HG02852 (cell line): ENCODE measurements at regions not wholly inside any gene's neighbourhood (a gene's known extent, or its start where the extent isn't known, plus 50 kb on each side); places are given as distances from the start of the nearest gene placed in this dataset.
"Not testable (repeated sequence)": the region's sequence is repeated elsewhere in the genome, so short reads cannot be mapped to it uniquely, and the experiment has no call there.

ENCODE experiments used
- ATAC-seq: cut with Tn5 transposase; IDR thresholded peaks from one replicate; pipeline ENCODE4 v1.9.1; 2021; ENCODE audit warnings: mild to moderate bottlenecking, moderate library complexity; ENCODE audit not compliant: unreplicated experiment

DNA sequence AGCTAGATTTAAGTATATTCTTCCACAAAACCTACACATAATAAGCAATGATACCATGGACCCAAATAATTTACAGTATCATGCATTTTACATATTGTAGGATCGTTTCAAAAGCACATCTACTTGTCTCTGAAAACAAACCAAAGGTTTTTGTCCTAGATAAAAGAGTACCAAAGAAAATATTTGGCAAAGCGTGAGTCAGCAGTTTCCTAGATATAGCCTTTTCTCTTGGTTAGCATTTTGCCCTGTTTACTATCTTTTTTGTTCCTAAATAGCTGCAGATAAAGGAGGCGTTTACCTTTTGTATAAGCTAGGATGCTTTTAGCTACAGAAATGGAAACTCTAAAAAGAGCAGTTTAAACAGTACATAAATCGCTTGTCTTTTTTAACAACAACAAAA, 305.8 kb upstream of the GULP1 start:
- no peak for ATAC-seq

GRCh38 chr2:187986390-187987105, 305.1 kb upstream of the GULP1 start:
- peak; percentile 23 for ATAC-seq

DNA sequence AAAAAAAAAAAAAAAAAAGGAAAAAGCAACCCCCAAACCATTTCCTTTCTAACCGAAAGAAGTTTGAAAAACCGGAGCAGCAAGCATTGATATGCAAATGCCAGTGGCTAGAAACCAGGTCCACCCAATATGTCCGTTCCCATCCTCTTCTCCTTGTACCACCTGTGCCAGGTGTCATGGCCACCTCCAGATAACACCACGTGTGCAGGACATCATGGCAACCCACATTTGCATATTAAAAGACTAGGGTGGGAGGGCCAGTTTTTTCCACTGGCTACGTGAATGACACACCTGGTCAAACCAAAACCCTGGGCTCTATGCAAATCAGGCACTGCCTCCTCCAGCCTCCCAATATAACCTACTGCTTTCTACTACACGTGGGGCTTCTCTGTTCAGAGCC, 303.3 kb upstream of the GULP1 start:
- ATAC-seq, result no peak

DNA sequence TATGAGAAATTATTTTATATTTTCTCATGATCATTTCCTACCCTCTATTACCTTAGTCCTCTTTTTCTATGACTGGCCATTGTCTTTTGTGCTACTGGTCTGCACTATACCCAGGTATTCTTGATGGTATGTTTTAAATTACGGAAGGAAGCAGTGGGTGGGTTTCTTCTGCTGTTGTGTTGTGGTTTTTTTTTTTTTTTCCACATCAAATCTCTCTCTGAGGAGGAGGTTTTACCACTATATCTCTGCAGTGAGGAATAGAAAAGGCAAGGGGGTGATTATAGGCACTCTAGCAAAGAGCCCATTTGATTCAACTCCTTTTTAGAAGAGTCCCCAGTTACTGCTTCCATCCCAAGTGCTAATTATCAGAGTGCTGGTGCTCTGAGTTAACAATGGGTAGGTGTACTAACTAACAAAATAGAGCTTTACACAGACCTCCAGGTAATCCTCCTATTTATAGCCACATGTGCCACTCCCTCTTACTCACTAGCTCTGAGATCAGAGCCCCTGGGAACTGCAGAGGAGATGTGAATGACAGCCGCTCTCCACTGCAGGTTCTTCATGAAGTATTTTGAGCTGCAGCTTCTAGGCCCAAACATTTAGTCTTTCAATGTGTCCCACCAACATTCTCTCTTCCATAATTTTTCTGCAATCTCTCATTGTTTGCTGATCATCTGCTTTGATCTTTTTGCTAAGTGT, 301.6 kb upstream of the GULP1 start:
- ATAC-seq, result no peak

DNA sequence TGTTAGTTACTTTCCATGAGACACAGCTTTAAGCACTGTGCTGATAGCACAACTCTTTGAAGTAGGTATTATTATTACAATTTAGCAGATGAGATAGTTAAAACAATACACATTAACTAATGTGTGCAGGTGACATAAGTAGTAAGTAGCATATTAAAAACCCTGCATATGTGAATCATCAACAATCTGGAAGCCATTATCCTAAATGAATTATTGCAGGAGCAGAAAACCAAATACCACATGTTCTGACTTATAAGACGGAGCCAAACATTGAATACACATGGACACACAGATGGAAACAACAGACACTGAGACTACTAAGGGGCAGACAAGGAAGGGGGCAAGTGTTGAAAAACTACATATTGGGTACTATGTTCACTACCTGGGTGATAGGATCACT, 300.3 kb upstream of the GULP1 start:
- no peak for ATAC-seq

DNA sequence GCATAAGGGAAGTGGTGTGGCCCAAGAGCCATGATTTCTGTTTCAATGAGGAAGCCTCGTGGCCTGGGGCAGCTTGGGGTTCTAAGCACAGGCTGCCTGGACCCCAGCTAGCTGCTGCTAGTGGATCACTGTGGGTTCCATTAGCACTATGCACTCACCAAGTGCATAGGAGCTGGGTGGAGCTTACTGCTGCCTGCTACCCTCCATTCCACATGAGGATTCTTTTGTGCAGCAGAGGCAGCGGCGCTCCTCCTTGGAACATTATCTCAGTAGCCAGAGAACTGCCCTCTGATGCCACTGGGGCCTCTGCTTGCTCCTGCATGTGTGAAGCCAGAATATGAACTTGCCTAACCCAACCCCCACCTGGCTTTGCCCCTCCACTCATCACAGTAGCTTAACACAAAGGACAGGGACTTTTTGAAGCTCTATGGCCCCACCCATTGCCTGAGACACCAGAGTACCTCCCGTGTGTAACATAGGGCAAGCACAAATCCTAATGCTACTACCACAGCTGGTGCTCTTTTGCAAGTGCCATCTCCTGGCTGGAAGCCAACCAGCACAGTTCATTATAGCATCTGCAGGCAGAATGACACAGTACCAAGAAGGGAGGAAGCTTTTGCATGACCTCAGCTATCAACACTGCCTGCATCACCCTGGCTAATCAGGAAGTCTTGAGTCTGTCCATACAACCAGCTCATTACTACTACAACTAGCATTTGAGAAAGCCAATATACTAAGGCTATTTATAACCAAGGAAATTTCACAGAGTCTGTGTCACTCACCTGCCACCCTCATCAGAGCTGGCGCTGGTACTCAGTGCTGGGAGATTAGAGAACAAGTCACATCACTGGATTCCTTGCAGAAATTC, 297.0 kb upstream of the GULP1 start:
- ATAC-seq, result peak; percentile 38

DNA sequence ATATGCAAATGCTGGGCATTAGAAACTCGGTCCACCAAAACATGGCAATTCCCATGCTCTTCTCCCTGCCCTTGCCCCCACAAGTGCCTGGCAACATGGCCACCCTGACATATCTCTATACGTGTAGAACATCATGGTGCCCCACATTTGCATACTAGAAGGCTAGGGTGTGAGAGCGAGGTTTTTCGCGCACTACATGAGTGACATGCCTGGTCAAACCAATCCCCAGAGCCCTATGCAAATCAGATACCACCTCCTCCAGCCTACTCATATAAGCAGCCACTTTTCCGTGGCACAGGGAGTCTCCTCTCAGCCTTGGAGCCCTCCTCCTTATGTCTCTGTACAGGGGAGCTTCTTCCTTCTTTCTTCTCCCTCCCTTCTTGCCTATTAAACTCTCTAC, 296.1 kb upstream of the GULP1 start:
- no peak for ATAC-seq

GRCh38 chr2:187996630-187997029, 295.0 kb upstream of the GULP1 start:
- ATAC-seq, result no peak

- ATAC-seq, result no peak
Observed at GRCh38 chr2:188000189-188000588, 291.5 kb upstream of the GULP1 start.

DNA sequence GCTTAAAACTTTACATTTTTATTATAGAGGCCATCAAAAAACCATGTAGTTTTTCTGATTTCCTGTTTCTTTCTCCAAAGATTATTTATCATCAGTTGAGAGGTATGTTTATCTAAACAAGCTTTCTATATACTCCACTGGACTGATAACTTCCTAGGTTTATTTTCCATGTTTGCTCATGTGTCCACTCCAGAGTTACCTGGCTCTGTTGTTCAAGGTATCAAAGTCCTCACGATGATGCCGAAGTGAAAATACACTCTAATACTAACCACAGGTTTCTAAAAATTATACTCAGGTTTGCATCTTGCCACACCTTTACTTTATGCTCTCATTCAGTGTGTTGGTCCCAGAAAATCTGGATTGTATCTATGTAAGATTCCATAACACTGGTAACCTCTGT, 287.9 kb upstream of the GULP1 start:
- no peak for ATAC-seq

DNA sequence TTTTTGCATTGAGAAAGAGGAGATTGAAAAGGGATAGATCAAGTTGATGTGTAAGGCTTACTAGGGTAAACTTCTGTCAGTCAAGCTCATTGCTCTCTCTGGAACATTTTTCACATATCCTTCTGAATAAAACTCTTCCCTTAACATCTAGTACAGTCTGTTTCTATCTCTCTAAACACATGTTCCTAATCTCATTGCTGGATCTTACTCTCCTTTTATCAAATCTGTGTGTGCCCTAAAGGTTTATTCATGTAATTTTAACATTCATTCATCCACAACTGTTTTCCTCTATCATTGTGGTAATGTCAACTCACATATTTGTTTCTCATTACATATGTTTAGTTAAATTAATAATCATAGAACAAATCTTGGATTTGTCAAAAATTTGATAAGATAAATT, 277.9 kb upstream of the GULP1 start:
- no peak for ATAC-seq

GRCh38 chr2:188016917-188017316, 274.8 kb upstream of the GULP1 start:
- ATAC-seq, result no peak

DNA sequence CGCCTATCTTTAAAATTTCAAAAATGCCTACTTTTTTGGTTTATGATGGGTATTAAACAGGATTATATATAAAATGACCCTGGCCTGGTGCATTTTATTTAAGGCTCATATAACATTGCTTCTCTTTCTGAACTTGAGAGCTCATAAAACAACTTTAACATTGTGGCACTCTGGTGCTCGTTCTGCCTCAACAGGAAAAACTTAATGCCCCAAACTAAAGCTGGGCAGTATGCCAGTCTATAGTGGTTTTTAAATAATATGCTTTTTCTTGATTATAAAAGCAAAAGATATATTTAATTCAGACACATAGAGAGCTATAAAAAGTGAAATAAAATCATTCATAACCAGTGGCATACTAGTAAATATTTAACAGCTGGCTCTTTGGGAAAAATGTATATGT, 269.3 kb upstream of the GULP1 start:
- no peak for ATAC-seq

- ATAC-seq, result no peak
Observed at GRCh38 chr2:188023035-188023434, 268.6 kb upstream of the GULP1 start.

DNA sequence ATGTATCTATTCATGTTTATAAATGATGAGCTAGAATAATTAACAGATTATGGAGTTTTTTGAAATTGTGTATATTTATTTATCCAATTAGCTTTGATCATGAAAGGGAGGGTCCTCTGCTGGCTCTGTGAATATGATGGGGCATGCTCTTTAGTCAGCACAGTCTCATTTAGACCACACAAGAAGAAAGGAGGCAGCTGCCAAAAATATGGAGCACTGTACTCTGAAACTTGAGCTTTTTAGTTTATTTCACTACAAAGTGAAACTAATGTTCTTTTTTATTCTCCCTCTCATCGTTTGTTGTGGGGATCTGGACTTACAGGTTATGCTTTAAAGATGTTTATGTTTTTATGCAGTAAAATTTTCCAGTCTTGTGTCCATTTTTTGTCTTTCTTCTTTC, 266.9 kb upstream of the GULP1 start:
- no peak for ATAC-seq

- no peak for ATAC-seq
Observed at GRCh38 chr2:188028739-188029138, 262.9 kb upstream of the GULP1 start.

GRCh38 chr2:188032306-188032705, 259.4 kb upstream of the GULP1 start:
- ATAC-seq, result no peak

GRCh38 chr2:188032786-188033185, 258.9 kb upstream of the GULP1 start:
- ATAC-seq, result no peak

DNA sequence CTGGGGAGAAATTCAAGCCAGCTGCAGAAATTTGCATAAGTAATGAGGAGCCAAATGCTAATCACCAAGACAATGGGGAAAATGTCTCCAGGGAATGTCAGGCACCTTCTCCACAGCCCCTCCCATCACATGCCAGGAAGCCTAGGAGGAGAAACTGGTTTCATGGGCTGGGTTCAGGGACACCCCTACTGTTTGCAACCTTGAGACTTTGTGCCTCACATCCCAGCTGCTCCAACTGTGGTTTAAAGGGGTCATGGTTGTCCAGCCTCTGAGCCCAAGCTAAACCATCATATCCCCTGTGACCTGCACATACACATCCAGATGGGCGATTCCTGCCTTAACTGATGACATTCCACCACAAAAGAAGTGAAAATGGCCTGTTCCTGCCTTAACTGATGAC, 258.4 kb upstream of the GULP1 start:
- not testable (repeated sequence) for ATAC-seq

GRCh38 chr2:188034102-188034501, 257.6 kb upstream of the GULP1 start:
- ATAC-seq, result not testable (repeated sequence)

GRCh38 chr2:188035377-188035776, 256.3 kb upstream of the GULP1 start:
- ATAC-seq, result not testable (repeated sequence)

DNA sequence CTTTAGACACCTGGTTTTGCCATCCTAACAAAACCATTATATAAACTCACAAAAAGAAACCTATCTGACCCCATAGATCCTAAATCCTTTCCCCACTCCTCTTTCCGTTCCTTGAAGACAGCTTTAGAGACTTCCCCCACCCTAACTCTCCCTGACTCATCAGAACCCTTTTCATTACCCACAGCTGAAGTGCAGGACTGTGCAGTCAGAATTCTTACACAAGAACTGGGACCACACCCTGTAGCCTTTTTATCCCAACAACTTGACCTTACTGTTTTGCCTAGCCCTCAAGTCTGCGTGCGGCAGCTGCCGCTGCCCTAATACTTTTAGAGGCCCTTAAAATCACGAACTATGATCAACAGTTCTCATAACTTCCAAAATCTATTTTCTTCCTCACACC, 254.9 kb upstream of the GULP1 start:
- ATAC-seq, result not testable (repeated sequence)
